ENCODE measurements at regions not wholly inside any gene's neighbourhood (a gene's known extent, or its start where the extent isn't known, plus 50 kb on each side); places are given as distances from the start of the nearest gene placed in this dataset.
A peak's percentile ranks its signal among the peaks of the same experiment; 100 is the strongest.
"Not testable (repeated sequence)": the region's sequence is repeated elsewhere in the genome, so short reads cannot be mapped to it uniquely, and the experiment has no call there.

DNA sequence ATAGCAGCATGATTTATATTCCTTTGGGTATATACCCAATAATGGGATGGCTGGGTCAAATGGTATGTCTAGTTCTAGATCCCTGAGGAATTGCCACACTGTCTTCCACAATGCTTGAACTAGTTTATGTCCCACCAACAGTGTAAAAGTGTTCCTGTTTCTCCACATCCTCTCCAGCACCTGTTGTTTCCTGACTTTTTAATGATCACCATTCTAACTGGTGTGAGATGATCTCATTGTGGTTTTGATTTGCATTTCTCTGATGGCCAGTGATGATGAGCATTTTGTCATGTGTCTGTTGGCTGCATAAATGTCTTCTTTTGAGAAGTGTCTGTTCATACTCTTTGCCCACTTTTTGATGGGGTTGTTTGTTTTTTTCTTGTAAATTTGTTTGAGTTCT lies 54.0 kb upstream of the GPR89A start:
- not testable (repeated sequence) for DNase-seq; H3K4me3 ChIP-seq (ENCODE audit: insufficient read depth, low read depth, low read length); H3K27me3 ChIP-seq (ENCODE audit: control insufficient read depth, insufficient read depth, low read length); H3K36me3 ChIP-seq (replicated peaks; ENCODE audit: control insufficient read depth, insufficient read depth, low read length)

DNA sequence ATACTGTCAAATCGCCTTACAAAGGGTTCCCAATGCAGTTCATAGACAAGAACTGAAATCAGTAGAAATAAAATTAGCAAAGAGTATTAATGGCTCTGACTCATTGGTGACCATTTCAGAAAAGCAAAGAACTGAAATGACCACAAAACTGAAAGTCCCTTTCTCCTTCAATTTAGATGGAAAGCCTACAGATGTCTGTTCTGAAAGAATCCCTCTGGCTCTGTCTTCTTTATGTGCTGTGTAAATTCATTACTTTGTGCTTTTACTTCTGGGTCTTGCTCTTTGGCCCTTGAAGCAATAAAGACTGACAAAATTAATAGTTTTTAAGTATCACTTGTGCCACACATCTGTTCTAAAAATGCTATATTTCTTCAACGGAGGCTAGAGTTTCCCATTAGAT lies 62.7 kb upstream of the GPR89A start:
- H3K36me3 ChIP-seq (replicated peaks; ENCODE audit: control insufficient read depth, insufficient read depth, low read length) = no peaks in the 10 kb centered on the region
- no peaks in the 10 kb centered on the region for H3K27me3 ChIP-seq (ENCODE audit: control insufficient read depth, insufficient read depth, low read length)
- no peak overlapping the region for H3K4me3 ChIP-seq (ENCODE audit: insufficient read depth, low read depth, low read length)
- DNase-seq = no peak

DNA sequence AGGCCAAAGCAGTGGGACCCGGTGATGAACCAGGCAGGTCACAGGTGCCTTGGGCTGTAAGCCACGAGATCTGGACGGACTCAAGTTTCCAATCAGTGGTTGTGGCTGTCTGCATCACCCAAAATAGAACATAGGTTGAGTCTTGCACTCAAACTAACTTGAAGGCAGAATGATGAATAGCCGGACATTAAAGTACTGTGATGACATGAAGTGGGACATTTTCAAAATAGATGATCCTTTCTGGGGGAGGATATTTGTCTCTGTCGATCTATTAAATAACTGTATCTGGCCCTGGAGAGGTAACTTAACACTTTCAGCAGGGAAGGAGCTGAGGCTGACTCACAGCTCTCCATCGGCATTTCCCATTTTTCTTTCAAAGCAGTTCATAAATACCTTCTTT lies 66.1 kb upstream of the GPR89A start:
- not testable (repeated sequence) for H3K27me3 ChIP-seq (ENCODE audit: control insufficient read depth, insufficient read depth, low read length); H3K4me3 ChIP-seq (ENCODE audit: insufficient read depth, low read depth, low read length); DNase-seq; H3K36me3 ChIP-seq (replicated peaks; ENCODE audit: control insufficient read depth, insufficient read depth, low read length)

DNA sequence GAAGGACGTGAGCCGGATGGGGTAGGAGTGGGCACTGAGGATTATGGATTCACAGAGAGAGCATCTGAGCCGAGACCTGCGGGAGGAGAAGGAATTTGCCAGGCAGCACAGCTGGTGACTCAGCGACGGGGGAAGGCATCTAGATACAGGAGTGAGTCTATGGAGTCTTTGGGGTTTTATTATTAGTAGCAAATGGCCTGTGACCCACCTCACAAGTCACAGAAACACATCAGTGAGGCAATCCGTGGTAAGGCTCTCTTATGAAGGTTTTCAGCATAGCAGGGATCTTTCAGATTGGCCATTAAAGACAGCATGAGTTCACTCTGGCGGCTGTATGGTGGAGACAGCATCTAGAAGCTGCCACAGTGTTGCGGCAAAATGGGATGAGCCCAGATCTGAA lies 66.5 kb upstream of the GPR89A start:
- not testable (repeated sequence) for H3K27me3 ChIP-seq (ENCODE audit: control insufficient read depth, insufficient read depth, low read length); H3K4me3 ChIP-seq (ENCODE audit: insufficient read depth, low read depth, low read length); H3K36me3 ChIP-seq (replicated peaks; ENCODE audit: control insufficient read depth, insufficient read depth, low read length)
- peak; percentile 0 for DNase-seq

DNA sequence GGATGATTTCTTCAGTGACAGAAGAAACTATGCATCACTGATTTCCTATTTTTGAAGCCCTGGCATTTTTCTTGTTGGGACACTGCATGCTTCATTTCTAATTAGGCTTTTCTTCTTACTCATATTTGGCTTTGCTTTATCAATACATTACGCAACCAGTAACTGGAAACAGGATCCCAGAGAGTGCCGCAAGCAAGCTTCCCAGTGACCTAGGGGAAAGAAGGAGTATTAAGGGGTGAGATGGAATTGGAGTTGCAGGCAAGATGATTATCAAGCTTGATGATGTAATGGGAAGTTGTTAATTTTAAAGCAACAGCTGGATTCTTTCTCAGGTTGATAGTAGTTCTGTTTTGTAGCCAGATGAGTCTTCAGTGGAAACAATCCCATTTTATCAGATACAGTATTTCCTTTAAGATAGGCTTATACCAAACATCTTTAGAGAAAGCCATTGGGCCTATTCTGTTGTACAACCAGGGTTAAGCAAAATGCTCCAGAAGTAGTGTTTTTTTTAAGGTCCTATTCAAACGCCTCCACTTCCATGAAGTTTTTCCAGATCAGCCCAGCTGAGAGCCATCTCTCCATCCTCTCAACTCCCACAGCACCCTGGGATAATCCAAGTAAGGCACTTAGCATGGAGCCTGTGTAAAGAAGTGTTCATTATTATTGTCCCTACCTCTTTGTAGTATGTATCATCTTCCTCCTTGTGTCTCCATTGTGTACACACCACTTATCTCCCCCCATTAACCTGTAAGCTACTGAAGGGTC lies 69.5 kb upstream of the GPR89A start:
- H3K36me3 ChIP-seq (replicated peaks; ENCODE audit: control insufficient read depth, insufficient read depth, low read length); H3K4me3 ChIP-seq (ENCODE audit: insufficient read depth, low read depth, low read length); H3K27me3 ChIP-seq (ENCODE audit: control insufficient read depth, insufficient read depth, low read length); DNase-seq: not testable (repeated sequence)

DNA sequence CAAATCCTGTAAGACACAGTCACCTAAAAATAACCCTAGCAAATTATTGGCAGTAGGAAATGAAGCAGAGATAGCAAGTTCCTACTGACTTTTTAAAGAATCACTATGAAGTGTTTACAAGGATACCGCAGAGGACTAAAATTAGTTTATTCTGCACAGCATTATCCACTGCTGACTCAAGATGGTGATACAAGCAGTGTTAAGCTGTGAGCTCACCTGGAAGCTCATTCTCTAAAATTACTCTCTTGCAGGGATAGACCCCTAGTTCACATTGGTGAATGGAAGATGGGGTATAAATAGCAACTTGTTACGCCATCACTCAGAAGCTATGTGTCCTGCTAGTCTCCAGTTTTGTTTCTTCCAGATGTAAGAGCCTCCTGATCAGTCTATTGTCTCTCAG lies 70.8 kb upstream of the GPR89A start:
- not testable (repeated sequence) for H3K36me3 ChIP-seq (replicated peaks; ENCODE audit: control insufficient read depth, insufficient read depth, low read length); H3K4me3 ChIP-seq (ENCODE audit: insufficient read depth, low read depth, low read length); DNase-seq; H3K27me3 ChIP-seq (ENCODE audit: control insufficient read depth, insufficient read depth, low read length)

DNA sequence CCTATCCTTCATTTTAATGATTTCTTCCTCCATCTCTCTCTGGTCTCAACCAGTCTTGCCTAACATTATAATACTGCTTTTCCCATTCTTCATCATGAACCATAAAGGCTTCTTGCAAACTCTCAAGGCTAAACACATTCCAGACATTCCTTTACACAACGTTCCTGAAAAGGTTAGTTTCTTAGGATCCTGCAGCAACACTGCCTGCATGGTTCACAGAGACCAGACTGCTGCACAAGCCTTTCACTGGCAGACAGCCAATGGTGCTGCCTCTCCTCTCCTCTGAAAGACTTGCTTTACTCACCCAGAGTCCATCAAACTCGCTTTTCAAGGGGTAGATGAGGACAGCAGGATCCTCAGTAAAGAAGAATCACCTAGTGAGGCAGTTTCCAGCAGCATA lies 72.3 kb upstream of the GPR89A start:
- DNase-seq; H3K27me3 ChIP-seq (ENCODE audit: control insufficient read depth, insufficient read depth, low read length); H3K36me3 ChIP-seq (replicated peaks; ENCODE audit: control insufficient read depth, insufficient read depth, low read length); H3K4me3 ChIP-seq (ENCODE audit: insufficient read depth, low read depth, low read length): not testable (repeated sequence)

DNA sequence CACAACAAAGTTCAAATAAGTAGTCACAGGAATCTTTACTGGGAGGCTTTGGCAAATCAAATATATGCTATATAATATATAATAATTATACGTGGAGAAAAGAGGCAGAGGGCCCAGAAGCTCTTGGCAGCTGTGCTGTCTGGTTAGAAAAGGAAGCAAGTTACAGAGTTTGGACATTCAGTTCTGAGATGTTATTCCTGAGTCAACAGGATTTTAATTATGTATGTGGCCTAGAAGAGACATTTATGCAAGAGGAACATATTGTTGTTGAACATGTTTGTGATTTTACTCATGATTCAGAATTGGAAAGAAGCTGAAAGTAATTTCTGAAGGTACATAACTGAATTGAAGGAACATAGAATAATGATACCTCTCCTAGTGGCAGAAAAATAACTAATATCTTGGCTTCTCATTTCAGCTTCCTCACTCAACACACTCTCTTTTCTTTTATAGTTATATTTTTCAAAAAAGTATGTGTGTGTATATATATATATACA lies 79.7 kb upstream of the GPR89A start:
- H3K36me3 ChIP-seq (replicated peaks; ENCODE audit: control insufficient read depth, insufficient read depth, low read length) = not testable (repeated sequence)

DNA sequence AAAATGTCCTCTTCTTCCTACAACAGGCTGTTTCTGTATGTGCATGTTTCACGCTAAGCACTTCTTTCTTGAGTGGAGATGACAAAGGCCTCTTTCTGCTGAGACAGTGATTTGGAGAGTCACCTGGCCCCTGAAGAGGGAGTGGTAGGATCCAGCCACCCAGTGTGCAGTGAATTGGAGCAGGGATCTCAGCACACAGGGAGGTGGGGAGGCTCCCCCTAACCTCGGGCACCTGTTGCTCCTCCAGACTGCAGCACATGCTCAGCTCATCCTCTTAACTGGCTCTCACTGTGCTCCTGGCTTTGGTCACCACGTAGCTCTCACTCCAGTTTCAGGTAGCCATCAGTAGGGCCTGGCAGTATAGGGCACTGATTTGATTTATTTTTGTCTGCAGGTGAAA lies 87.6 kb upstream of the GPR89A start:
- H3K27me3 ChIP-seq (ENCODE audit: control insufficient read depth, insufficient read depth, low read length); H3K4me3 ChIP-seq (ENCODE audit: insufficient read depth, low read depth, low read length); DNase-seq; H3K36me3 ChIP-seq (replicated peaks; ENCODE audit: control insufficient read depth, insufficient read depth, low read length): not testable (repeated sequence)

More for the DNA sequence above, 79.7 kb upstream of the GPR89A start:
- not testable (repeated sequence) for H3K27me3 ChIP-seq (ENCODE audit: control insufficient read depth, insufficient read depth, low read length); DNase-seq; H3K4me3 ChIP-seq (ENCODE audit: insufficient read depth, low read depth, low read length)

DNA sequence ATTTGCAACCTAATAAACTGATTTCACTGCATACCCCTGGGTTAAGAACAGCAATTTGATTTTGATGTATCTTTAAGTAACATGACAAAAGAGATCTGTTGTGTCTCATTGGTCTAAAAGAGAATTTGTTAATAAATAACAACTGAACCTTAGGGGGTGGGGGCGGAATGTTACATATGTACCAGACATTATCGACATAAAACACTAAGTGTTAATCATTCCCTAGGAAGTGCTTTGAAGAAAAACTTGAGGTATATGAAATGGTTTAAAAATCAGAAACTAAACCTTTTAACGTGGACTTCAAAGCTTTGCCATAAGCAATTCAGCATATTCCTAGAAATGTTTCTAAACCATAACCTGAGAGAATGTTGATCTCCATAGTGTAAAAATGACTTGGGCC lies 88.5 kb upstream of the GPR89A start:
- not testable (repeated sequence) for H3K36me3 ChIP-seq (replicated peaks; ENCODE audit: control insufficient read depth, insufficient read depth, low read length); H3K4me3 ChIP-seq (ENCODE audit: insufficient read depth, low read depth, low read length); DNase-seq; H3K27me3 ChIP-seq (ENCODE audit: control insufficient read depth, insufficient read depth, low read length)

DNA sequence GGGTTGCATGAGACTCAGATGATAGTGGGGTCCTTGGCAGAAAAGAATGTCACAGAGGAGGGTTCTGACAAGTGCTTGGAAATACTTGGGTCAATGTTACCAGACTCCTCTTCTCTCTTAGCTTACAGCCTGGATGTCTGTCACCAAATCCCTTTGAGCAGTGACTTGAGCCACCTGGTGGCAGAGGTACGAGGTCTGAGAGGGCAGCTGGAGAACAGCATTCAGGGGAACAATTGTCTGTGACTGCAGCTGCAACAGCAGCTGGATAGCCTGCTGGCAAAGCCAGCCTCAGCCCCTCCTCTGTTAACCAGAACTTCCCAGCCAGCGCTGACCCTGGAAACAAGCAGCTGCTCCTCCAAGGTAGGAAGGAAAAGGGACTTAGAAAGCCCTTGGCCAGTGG lies 87.6 kb upstream of the NBPF20 start:
- H3K36me3 ChIP-seq (replicated peaks; ENCODE audit: control insufficient read depth, insufficient read depth, low read length); H3K27me3 ChIP-seq (ENCODE audit: control insufficient read depth, insufficient read depth, low read length); DNase-seq; H3K4me3 ChIP-seq (ENCODE audit: insufficient read depth, low read depth, low read length): not testable (repeated sequence)

DNA sequence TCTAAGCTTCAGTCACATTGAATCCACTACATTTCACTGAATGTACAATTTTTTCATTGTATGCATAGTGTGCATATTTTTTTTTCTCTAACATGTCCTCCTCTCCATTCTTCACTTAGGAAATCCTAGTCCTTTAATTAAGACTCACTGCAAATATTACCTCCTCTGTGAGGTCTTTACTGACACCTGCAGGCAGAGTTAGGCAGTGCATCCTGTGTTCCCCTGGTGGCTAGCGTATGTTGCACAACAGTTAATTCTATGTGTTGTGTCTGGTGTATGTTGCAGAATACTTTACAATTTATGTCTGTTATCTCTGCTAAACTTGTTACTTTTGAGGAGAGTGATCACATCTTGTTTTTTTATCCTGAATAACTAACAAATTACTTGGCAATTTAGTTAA lies 82.7 kb upstream of the NBPF20 start:
- not testable (repeated sequence) for H3K36me3 ChIP-seq (replicated peaks; ENCODE audit: control insufficient read depth, insufficient read depth, low read length); H3K27me3 ChIP-seq (ENCODE audit: control insufficient read depth, insufficient read depth, low read length); H3K4me3 ChIP-seq (ENCODE audit: insufficient read depth, low read depth, low read length); DNase-seq

DNA sequence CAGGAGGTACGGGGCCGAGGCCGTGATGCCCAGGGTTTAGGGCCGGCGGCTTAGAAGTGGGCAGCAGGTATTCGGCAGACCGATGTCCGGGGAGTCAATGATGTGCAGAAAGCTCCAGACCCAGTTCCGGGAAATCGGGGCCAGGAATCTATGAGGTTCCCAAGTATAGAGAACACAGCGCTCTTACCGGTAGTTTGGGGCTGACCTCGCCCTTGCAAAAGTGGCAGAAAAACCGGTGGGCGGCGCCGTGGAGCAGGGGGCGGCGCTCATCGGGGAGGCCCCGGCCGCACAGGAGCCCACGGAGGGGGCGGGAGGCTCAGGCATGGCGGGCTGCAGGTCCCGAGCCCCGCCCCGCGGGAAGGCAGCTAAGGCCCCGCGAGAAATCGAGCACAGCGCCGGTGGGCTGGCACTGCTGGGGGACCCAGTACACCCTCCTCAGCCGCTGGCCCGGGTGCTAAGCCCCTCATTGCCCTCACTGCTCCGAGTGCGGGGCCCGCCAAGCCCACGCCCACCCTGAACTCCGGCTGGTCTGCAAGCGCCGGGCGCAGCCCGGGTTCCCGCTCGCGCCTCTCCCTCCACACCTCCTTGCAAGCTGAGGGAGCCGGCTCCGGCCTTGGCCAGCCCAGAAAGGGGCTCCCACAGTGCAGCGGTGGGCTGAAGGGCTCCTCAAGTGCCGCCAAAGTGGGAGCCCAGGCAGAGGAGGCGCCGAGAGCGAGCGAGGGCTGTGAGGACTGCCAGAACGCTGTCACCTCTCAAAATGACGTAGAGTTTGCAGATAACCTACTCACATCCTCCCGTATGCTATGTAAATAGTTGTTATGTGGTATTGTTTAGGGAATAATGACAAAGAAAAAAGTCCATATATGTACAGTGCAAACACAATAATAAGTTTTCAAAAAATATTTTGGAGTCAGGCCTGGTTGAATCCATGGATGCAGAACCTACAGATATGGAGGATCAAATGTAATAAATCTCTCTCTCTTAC lies 80.6 kb upstream of the NBPF20 start:
- DNase-seq; H3K36me3 ChIP-seq (replicated peaks; ENCODE audit: control insufficient read depth, insufficient read depth, low read length); H3K27me3 ChIP-seq (ENCODE audit: control insufficient read depth, insufficient read depth, low read length); H3K4me3 ChIP-seq (ENCODE audit: insufficient read depth, low read depth, low read length): not testable (repeated sequence)

DNA sequence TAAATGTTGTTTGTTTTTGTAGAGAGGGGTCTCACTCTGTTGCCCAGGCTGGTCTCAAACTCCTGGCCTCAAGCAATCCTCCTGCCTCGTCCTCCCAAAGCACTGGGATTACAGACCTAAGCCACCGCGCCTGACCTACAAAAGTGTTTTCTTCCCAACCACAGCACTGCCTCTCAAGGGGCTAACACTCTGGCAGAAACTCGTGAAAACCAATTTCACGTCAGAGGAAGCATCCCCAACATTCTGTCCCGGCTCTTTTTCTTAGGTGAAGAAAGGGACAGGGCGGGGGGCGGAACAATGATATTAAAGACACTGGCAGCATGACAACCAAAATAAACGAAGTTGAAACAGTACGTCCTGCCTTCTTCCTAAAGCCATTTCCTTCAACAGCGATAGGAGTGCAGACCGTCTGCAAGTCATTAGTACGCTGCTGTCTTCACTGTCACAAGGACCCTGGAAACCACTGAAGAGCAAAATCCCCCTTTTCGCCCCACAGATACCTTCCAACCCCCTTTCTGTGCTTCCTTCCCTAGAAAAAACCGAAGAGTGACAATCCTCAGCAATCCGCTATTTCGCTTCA lies 79.5 kb upstream of the NBPF20 start:
- DNase-seq = not testable (repeated sequence)

DNA sequence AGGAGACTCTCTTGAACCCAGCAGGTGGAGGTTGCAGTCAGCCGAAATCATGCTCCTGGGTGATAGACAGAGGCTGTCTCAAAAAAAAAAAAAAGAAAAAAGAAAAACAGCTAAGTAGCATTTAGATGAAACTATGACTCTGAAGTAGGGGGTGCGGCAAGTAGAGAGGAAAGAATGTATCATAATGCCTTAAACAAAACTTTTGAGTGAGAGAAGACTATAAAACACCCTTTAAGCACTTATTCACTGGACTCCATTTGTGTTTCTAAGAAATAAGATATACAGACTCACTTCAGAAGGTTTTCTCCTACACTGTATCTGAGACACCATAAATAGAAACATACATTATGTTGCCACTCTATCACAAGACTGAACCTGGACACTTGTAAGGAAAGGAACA lies 78.9 kb upstream of the NBPF20 start:
- H3K4me3 ChIP-seq (ENCODE audit: insufficient read depth, low read depth, low read length); H3K36me3 ChIP-seq (replicated peaks; ENCODE audit: control insufficient read depth, insufficient read depth, low read length); DNase-seq; H3K27me3 ChIP-seq (ENCODE audit: control insufficient read depth, insufficient read depth, low read length): not testable (repeated sequence)

More for the DNA sequence above, 79.5 kb upstream of the NBPF20 start:
- not testable (repeated sequence) for H3K27me3 ChIP-seq (ENCODE audit: control insufficient read depth, insufficient read depth, low read length); H3K36me3 ChIP-seq (replicated peaks; ENCODE audit: control insufficient read depth, insufficient read depth, low read length); H3K4me3 ChIP-seq (ENCODE audit: insufficient read depth, low read depth, low read length)

Data from H7 (cell line).